OCI-LY3 (cell line): ENCODE measurements at regions not wholly inside any gene's neighbourhood (a gene's known extent, or its start where the extent isn't known, plus 50 kb on each side); places are given as distances from the start of the nearest gene placed in this dataset.
A peak's percentile ranks its signal among the peaks of the same experiment; 100 is the strongest.

ENCODE experiments used
- H2AFZ ChIP-seq: fragments of 200-600, 300-600 bp; shearing (Covaris generic); 2 replicates; pipeline ENCODE4 v1.6.0; 2014; ENCODE audit warnings: antibody characterized with exemption, low read depth, low read length
- H3K27ac ChIP-seq: fragments of 200-600, 300-600 bp; sonication (generic); 2 replicates; pipeline ENCODE4 v1.5.1; 2014; ENCODE audit warnings: mild to moderate bottlenecking, low read length, moderate library complexity, mixed read lengths
- H3K27me3 ChIP-seq: fragments of 200-600, 300-600 bp; sonication (generic); 2 replicates; pipeline ENCODE4 v1.6.1; 2014; ENCODE audit warnings: low read depth, low read length, mixed read lengths
- H3K36me3 ChIP-seq: fragments of 200-600, 300-600 bp; sonication (generic); replicated peaks from 2 replicates; pipeline ENCODE3; 2014; ENCODE audit warnings: low read depth, low read length, mixed read lengths
- H3K4me1 ChIP-seq: fragments of 300-600, 200-600 bp; sonication (generic); 2 replicates; pipeline ENCODE4 v1.6.1; 2014; ENCODE audit warnings: low read length, mixed read lengths
- H3K4me2 ChIP-seq: fragments of 200-600, 300-600 bp; sonication (generic); 2 replicates; pipeline ENCODE4 v1.6.1; 2014; ENCODE audit warnings: low read length, mixed read lengths
- H3K4me3 ChIP-seq: fragments of 300-600, 200-600 bp; sonication (generic); 2 replicates; pipeline ENCODE4 v1.5.1; 2014; ENCODE audit warnings: antibody characterized with exemption, mild to moderate bottlenecking, low read length, moderate library complexity
- H3K79me2 ChIP-seq: fragments of 300-600, 200-600 bp; shearing (Covaris generic); 2 replicates; pipeline ENCODE4 v1.6.1; 2014; ENCODE audit warnings: mild to moderate bottlenecking, low read length, mixed read lengths
- H3K9ac ChIP-seq: fragments of 300-600, 200-600 bp; shearing (Covaris generic); 2 replicates; pipeline ENCODE4 v1.6.0; 2014; ENCODE audit warnings: mild to moderate bottlenecking, low read length, moderate library complexity
- H3K9me3 ChIP-seq: fragments of 200-600, 300-600 bp; shearing (Covaris generic); 2 replicates; pipeline ENCODE4 v1.6.1; 2014; ENCODE audit warnings: low read length, mixed read lengths; ENCODE audit not compliant: insufficient read depth
- H4K20me1 ChIP-seq: fragments of 200-600, 300-600 bp; sonication (generic); 2 replicates; pipeline ENCODE4 v1.6.1; 2016; ENCODE audit warnings: low read length, mixed read lengths; ENCODE audit not compliant: insufficient read depth
- CTCF ChIP-seq: fragments of 200-600, 300-600 bp; sonication (generic); IDR thresholded peaks from 2 replicates; pipeline ENCODE4 v1.5.1; 2014; ENCODE audit warnings: antibody characterized with exemption, low read length, low read depth
- EZH2phosphoT487 ChIP-seq: fragments of 200-600 bp; shearing (Covaris generic); IDR thresholded peaks from 2 replicates; pipeline ENCODE4 v1.6.1; 2018; ENCODE audit warnings: antibody characterized with exemption, mixed run types, low read depth

GRCh38 chr11:122179961-122180834, 64.2 kb upstream of the BLID start:
- no peaks in the 10 kb centered on the region for H4K20me1 ChIP-seq
- H3K9ac ChIP-seq: no peak overlapping the region
- no peak overlapping the region for H2AFZ ChIP-seq
- H3K9me3 ChIP-seq: no peaks in the 10 kb centered on the region
- 0 out of 2 replicates have a peak, but pooled peaks cover 5% of the 10 kb centered on the region for H3K27me3 ChIP-seq
- TF ChIP-seq EZH2phosphoT487: no peak
- TF ChIP-seq CTCF: no peak
- H3K4me2 ChIP-seq: no peak overlapping the region
- H3K36me3 ChIP-seq: no peaks in the 10 kb centered on the region
- no peak overlapping the region for H3K27ac ChIP-seq
- H3K4me1 ChIP-seq: peaks cover 23% of the 10 kb centered on the region
- H3K79me2 ChIP-seq: no peaks in the 10 kb centered on the region
- H3K4me3 ChIP-seq: no peak overlapping the region

GRCh38 chr11:122178795-122179194, 62.8 kb upstream of the BLID start:
- H3K27ac ChIP-seq: no peak overlapping the region
- H3K9ac ChIP-seq: no peak overlapping the region
- TF ChIP-seq CTCF (no peak), EZH2phosphoT487 (no peak)
- H3K4me3 ChIP-seq: no peak overlapping the region
- H4K20me1 ChIP-seq: no peaks in the 10 kb centered on the region
- no peaks in the 10 kb centered on the region for H3K36me3 ChIP-seq
- H3K4me2 ChIP-seq: peak overlapping the region; percentile 10; the same call in 1 of the 2 replicates
- H2AFZ ChIP-seq: peak overlapping the region; percentile 34; the same call in 1 of the 2 replicates
- no peaks in the 10 kb centered on the region for H3K9me3 ChIP-seq
- peaks cover 27% of the 10 kb centered on the region for H3K4me1 ChIP-seq
- no peaks in the 10 kb centered on the region for H3K79me2 ChIP-seq
- 0 out of 2 replicates have a peak, but pooled peaks cover 5% of the 10 kb centered on the region for H3K27me3 ChIP-seq

- H3K79me2 ChIP-seq: no peaks in the 10 kb centered on the region
- TF ChIP-seq EZH2phosphoT487 (no peak), CTCF (no peak)
- H3K27ac ChIP-seq: no peak overlapping the region
- peaks cover 27% of the 10 kb centered on the region for H3K4me1 ChIP-seq
- H3K9me3 ChIP-seq: no peaks in the 10 kb centered on the region
- H3K36me3 ChIP-seq: no peaks in the 10 kb centered on the region
- no peaks in the 10 kb centered on the region for H4K20me1 ChIP-seq
- H2AFZ ChIP-seq: no peak overlapping the region
- H3K4me2 ChIP-seq: no peak overlapping the region
- H3K27me3 ChIP-seq: 0 out of 2 replicates have a peak, but pooled peaks cover 5% of the 10 kb centered on the region
- H3K9ac ChIP-seq: no peak overlapping the region
- H3K4me3 ChIP-seq: no peak overlapping the region
Measured at GRCh38 chr11:122177238-122177637, 61.2 kb upstream of the BLID start.

- H4K20me1 ChIP-seq: no peaks in the 10 kb centered on the region
- no peak overlapping the region for H2AFZ ChIP-seq
- H3K9me3 ChIP-seq: no peaks in the 10 kb centered on the region
- H3K79me2 ChIP-seq: no peaks in the 10 kb centered on the region
- no peaks in the 10 kb centered on the region for H3K36me3 ChIP-seq
- H3K27ac ChIP-seq: no peak overlapping the region
- no peak overlapping the region for H3K4me3 ChIP-seq
- no peak overlapping the region for H3K4me2 ChIP-seq
- no peaks in the 10 kb centered on the region for H3K27me3 ChIP-seq
- TF ChIP-seq CTCF (no peak), EZH2phosphoT487 (no peak)
- H3K4me1 ChIP-seq: peaks cover 27% of the 10 kb centered on the region
- no peak overlapping the region for H3K9ac ChIP-seq
Measured at GRCh38 chr11:122176651-122177050, 60.6 kb upstream of the BLID start.
